ENCODE measurements at regions not wholly inside any gene's neighbourhood (a gene's known extent, or its start where the extent isn't known, plus 50 kb on each side); places are given as distances from the start of the nearest gene placed in this dataset.

DNA sequence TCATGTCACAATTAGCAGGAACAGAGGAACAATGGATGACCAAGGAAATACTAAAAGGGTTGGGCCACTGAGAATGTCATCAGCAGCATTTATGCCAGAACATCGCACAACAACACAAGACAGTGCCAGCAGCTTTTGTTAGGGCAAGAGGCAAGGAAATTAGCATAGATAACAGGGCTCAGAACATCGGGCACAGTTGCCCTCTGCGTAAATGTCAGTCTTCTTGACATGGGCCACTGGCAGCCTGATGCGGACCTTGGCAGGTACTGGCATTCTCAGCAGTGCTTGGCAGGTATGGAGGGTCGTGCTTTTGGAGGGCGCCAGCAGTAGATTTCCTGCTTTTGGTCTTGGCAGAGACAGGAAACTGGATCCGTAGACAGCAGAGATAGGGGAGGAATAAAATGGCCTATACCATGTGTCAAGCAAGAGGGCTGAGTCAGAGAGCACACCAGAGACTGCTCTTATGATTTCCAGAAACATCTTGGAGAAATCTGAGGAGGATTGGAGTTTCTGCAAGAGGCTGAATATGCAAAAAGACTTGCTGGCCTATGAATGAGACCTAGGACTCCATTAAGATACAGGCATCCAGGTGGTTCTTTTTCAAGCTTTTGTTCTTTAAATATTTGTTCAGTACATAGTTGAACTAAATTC, 371.5 kb upstream of the MTPN start:
- Histone ChIP-seq H3K36me3 (ENCODE audit: insufficient read depth, low read length, poor library complexity, severe bottlenecking) (no peaks in the 10 kb centered on the region), H3K27me3 (replicated peaks; ENCODE audit: insufficient read depth, low read depth, low read length, poor library complexity) (no peaks in the 10 kb centered on the region), H3K27ac (ENCODE audit: low read depth, low read length, poor library complexity, severe bottlenecking) (no peak overlapping the region), H3K9me3 (ENCODE audit: low read depth, low read length, poor library complexity, severe bottlenecking) (no peaks in the 10 kb centered on the region), H3K4me1 (ENCODE audit: insufficient read depth, low read length, poor library complexity, severe bottlenecking) (no peaks in the 10 kb centered on the region), H3K4me3 (ENCODE audit: low read depth, low read length, poor library complexity, severe bottlenecking) (no peak overlapping the region)
- BruUV-seq (replicated peaks), result no TSS peak
- intact Hi-C loops (cut with micrococcal nuclease; ENCODE audit: unreplicated experiment), result no loop called here
- DNase-seq (ENCODE audit: low spot score), result no peak
- POLR2A ChIA-PET (ENCODE audit: low non-redundant PET), result no interaction called here
- TF ChIP-seq, protein P1, sequence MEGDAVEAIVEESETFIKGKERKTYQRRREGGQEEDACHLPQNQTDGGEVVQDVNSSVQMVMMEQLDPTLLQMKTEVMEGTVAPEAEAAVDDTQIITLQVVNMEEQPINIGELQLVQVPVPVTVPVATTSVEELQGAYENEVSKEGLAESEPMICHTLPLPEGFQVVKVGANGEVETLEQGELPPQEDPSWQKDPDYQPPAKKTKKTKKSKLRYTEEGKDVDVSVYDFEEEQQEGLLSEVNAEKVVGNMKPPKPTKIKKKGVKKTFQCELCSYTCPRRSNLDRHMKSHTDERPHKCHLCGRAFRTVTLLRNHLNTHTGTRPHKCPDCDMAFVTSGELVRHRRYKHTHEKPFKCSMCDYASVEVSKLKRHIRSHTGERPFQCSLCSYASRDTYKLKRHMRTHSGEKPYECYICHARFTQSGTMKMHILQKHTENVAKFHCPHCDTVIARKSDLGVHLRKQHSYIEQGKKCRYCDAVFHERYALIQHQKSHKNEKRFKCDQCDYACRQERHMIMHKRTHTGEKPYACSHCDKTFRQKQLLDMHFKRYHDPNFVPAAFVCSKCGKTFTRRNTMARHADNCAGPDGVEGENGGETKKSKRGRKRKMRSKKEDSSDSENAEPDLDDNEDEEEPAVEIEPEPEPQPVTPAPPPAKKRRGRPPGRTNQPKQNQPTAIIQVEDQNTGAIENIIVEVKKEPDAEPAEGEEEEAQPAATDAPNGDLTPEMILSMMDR (conservative IDR thresholded peaks at IDR 0.05; ENCODE audit: low read depth, low read length), result no peak
- CTCF ChIA-PET, result no interaction called here

DNA sequence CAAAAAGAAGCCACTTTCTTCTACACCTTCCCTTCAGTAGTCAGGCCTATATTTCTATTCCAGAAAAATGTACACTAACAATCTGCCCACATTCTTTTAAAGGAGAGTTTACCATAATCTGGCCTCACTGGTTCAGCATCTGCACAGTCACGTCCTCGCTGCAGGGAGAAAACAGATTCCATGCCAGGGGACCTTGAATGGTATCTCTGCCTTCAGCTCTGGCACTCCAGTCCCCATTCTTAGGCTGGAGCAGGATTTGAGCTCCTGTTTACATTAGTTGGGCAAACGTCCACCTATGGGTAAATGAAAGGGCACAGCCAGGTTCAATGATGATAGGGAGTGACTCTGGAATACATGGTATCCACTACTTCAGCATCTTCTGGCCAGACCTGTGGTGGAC, 371.0 kb upstream of the MTPN start:
- ChIA-PET POLR2A (ENCODE audit: low non-redundant PET) (no interaction called here), CTCF (no interaction called here)
- H3K27ac ChIP-seq (ENCODE audit: low read depth, low read length, poor library complexity, severe bottlenecking), result no peak overlapping the region
- H3K36me3 ChIP-seq (ENCODE audit: insufficient read depth, low read length, poor library complexity, severe bottlenecking), result no peaks in the 10 kb centered on the region
- TF ChIP-seq, protein P1 (conservative IDR thresholded peaks at IDR 0.05; ENCODE audit: low read depth, low read length), result no peak
- no peak for TF ChIP-seq EZH2 (IDR thresholded peaks at IDR 0.05; ENCODE audit: borderline replicate concordance, low read depth, low read length, poor library complexity, severe bottlenecking)
- no peak overlapping the region for H3K4me3 ChIP-seq (ENCODE audit: low read depth, low read length, poor library complexity, severe bottlenecking)
- no peaks in the 10 kb centered on the region for H3K9me3 ChIP-seq (ENCODE audit: low read depth, low read length, poor library complexity, severe bottlenecking)
- H3K4me1 ChIP-seq (ENCODE audit: insufficient read depth, low read length, poor library complexity, severe bottlenecking), result no peaks in the 10 kb centered on the region
- H3K27me3 ChIP-seq (replicated peaks; ENCODE audit: insufficient read depth, low read depth, low read length, poor library complexity), result no peaks in the 10 kb centered on the region
- intact Hi-C loops (cut with micrococcal nuclease; ENCODE audit: unreplicated experiment), result no loop called here
- BruUV-seq (replicated peaks), result no TSS peak
- no peak for DNase-seq (ENCODE audit: low spot score)

DNA sequence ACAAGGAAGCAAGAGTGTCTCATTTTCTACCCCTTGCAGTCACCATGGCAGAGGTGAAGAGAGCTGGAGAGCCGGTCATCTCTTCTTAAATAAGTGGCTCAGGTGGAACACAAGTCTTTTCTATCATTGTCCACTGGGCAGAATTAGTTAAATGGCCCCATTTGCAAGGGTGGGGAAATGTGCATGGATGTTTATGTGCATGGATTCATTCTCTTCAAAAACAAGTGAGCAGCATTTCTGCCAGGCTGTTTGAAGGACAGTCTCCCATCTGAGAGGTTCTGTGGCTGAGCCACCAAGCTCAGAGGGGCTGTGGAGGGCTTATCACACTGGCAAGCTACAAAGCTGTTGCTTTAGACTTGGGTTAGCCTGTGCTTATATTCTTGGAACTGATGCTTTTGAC, 370.3 kb upstream of the MTPN start:
- BruUV-seq (replicated peaks), result no TSS peak
- ChIA-PET POLR2A (ENCODE audit: low non-redundant PET) (no interaction called here), CTCF (no interaction called here)
- H3K27ac ChIP-seq (ENCODE audit: low read depth, low read length, poor library complexity, severe bottlenecking), result no peak overlapping the region
- no peaks in the 10 kb centered on the region for H3K4me1 ChIP-seq (ENCODE audit: insufficient read depth, low read length, poor library complexity, severe bottlenecking)
- no peak overlapping the region for H3K4me3 ChIP-seq (ENCODE audit: low read depth, low read length, poor library complexity, severe bottlenecking)
- H3K36me3 ChIP-seq (ENCODE audit: insufficient read depth, low read length, poor library complexity, severe bottlenecking), result no peaks in the 10 kb centered on the region
- intact Hi-C loops (cut with micrococcal nuclease; ENCODE audit: unreplicated experiment), result no loop called here
- TF ChIP-seq, protein P1 (conservative IDR thresholded peaks at IDR 0.05; ENCODE audit: low read depth, low read length), result no peak
- no peak for TF ChIP-seq EZH2 (IDR thresholded peaks at IDR 0.05; ENCODE audit: borderline replicate concordance, low read depth, low read length, poor library complexity, severe bottlenecking)
- no peaks in the 10 kb centered on the region for H3K9me3 ChIP-seq (ENCODE audit: low read depth, low read length, poor library complexity, severe bottlenecking)
- DNase-seq (ENCODE audit: low spot score), result no peak
- H3K27me3 ChIP-seq (replicated peaks; ENCODE audit: insufficient read depth, low read depth, low read length, poor library complexity), result no peaks in the 10 kb centered on the region

Data from A673 (cell line).